Ishikawa (cell line): ENCODE measurements at regions not wholly inside any gene's neighbourhood (a gene's known extent, or its start where the extent isn't known, plus 50 kb on each side); places are given as distances from the start of the nearest gene placed in this dataset.

Experiments
- CEBPB ChIP-seq: IDR thresholded peaks from 2 replicates; pipeline ENCODE4 v1.6.1; 2012
- CREB1 ChIP-seq: IDR thresholded peaks from 2 replicates; pipeline ENCODE4 v1.6.1; 2012; ENCODE audit warnings: low read depth
- EGR1 ChIP-seq: IDR thresholded peaks from 2 replicates; pipeline ENCODE4 v1.6.1; 2012
- EP300 ChIP-seq: IDR thresholded peaks from 2 replicates; pipeline ENCODE4 v1.6.1; 2012; ENCODE audit warnings: borderline replicate concordance
- FOXM1 ChIP-seq: IDR thresholded peaks from 2 replicates; pipeline ENCODE4 v1.6.1; 2012; ENCODE audit warnings: low read depth, borderline replicate concordance
- NFIC ChIP-seq: IDR thresholded peaks from 2 replicates; pipeline ENCODE4 v1.6.1; 2012
- RAD21 ChIP-seq: IDR thresholded peaks from 2 replicates; pipeline ENCODE4 v1.6.1; 2012; ENCODE audit warnings: low read depth
- TAF1 ChIP-seq: IDR thresholded peaks from 2 replicates; pipeline ENCODE4 v1.6.1; 2012; ENCODE audit warnings: low read depth, mild to moderate bottlenecking
- TCF12 ChIP-seq: IDR thresholded peaks from 2 replicates; pipeline ENCODE4 v1.6.1; 2012; ENCODE audit warnings: low read depth
- TEAD4 ChIP-seq: IDR thresholded peaks from 2 replicates; pipeline ENCODE4 v1.6.1; 2012
- YY1 ChIP-seq: IDR thresholded peaks from 2 replicates; pipeline ENCODE4 v1.6.1; 2012; ENCODE audit warnings: low read depth
- ZBTB7A ChIP-seq: IDR thresholded peaks from 2 replicates; pipeline ENCODE4 v1.6.1; 2012; ENCODE audit warnings: low read depth
- TF ChIP-seq, protein P1 (sequence below): IDR thresholded peaks from 2 replicates; pipeline ENCODE4 v1.6.1; 2012
- TF ChIP-seq, protein P2 (sequence below): IDR thresholded peaks from 2 replicates; pipeline ENCODE4 v1.6.1; 2012
- TF ChIP-seq, protein P3 (sequence below): IDR thresholded peaks from 2 replicates; pipeline ENCODE4 v1.6.1; 2012; ENCODE audit warnings: low read depth, mild to moderate bottlenecking

DNA sequence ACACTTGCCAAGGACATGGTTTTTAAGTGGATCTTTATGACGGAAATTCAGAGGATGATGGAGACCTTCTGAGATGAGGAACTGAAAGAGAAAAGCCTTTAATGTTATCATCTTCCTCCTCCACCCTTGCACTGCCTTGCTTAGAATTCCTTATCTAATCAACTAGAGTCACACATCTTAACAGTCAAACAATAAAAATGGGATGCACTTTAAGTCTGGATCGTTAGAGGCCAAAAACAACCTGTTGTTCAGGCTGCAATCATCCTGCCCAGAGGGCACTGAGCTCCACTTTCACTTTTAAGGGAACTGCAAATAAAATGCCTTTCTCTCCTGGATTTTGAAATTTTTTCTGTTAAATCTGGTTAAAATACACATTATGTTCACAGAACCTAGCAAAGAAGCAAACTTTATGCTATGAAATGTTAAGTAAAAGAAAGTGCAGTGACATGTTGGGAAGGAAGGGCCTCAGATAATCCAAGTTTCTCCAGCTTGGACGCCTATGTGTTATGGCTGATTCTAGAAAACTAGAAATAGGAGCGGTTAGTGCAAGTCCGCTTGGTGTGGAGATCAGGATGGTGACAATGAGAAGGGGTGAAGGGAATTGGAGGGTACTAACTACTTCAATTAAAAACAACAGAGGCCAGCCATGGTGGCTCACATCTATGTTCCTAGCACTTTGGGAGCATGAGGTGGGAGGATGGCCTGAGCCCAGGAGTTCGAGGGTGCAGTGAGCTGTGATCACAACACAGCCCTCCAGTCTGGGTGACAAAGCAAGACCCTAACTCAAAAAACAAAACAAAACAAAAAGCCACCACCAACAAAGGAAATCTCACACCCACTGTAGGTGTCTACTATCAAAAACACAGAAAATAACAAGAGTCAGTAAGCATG is 66.4 kb upstream of the KIF13A start:
- TF ChIP-seq TAF1 (no peak), CREB1 (no peak), CEBPB (no peak), TEAD4 (no peak), YY1 (no peak), EP300 (no peak)

DNA sequence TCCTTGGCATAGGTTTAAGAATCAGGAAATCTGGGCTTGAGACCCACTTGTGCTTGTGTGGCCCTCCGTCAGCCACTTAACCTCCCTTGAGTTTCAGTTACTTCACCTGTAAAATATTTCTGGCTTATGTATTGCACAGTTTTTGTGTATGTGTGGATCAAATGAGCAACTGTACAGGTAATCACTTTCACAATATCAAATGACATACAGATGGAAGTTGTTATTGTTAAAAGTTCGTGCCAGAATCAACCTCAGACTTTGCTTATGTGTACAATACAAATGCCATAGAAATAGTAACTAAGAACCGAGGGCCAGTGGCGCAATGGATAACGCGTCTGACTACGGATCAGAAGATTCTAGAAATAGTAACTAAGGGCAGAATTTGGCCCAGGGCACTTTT is 65.6 kb upstream of the KIF13A start:
- no peak for TF ChIP-seq CREB1
- TF ChIP-seq TCF12: no peak
- TF ChIP-seq, protein P1, sequence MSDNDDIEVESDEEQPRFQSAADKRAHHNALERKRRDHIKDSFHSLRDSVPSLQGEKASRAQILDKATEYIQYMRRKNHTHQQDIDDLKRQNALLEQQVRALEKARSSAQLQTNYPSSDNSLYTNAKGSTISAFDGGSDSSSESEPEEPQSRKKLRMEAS: no peak
- no peak for TF ChIP-seq EP300
- TF ChIP-seq RAD21: no peak
- no peak for TF ChIP-seq FOXM1
- TF ChIP-seq, protein P2, sequence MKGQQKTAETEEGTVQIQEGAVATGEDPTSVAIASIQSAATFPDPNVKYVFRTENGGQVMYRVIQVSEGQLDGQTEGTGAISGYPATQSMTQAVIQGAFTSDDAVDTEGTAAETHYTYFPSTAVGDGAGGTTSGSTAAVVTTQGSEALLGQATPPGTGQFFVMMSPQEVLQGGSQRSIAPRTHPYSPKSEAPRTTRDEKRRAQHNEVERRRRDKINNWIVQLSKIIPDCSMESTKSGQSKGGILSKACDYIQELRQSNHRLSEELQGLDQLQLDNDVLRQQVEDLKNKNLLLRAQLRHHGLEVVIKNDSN: no peak
- no peak for TF ChIP-seq EGR1
- no peak for TF ChIP-seq NFIC

DNA sequence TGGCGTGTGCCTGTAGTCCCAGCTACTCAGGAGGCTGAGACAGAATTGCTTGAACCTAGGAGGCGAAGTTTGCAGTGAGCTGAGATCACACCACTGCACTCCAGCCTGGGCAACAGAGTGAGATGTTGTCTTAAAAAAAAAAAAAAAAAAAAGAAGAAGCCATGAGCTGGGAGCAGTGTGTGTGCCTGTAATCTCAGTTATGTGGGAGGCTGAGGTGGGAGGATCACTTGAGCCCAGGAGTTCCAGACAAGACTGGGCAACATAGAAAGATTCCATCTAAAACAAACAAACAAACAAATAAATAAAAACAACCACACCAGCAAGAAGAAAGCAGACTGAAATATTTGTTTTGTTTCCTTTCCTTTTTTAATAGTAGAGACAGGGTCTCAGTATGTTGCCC is 62.2 kb upstream of the KIF13A start:
- TF ChIP-seq TEAD4 (no peak), CREB1 (no peak), NFIC (no peak), TAF1 (no peak), EP300 (no peak), RAD21 (no peak), ZBTB7A (no peak), EGR1 (no peak), TCF12 (no peak), YY1 (no peak), FOXM1 (no peak)
- TF ChIP-seq, protein P3, sequence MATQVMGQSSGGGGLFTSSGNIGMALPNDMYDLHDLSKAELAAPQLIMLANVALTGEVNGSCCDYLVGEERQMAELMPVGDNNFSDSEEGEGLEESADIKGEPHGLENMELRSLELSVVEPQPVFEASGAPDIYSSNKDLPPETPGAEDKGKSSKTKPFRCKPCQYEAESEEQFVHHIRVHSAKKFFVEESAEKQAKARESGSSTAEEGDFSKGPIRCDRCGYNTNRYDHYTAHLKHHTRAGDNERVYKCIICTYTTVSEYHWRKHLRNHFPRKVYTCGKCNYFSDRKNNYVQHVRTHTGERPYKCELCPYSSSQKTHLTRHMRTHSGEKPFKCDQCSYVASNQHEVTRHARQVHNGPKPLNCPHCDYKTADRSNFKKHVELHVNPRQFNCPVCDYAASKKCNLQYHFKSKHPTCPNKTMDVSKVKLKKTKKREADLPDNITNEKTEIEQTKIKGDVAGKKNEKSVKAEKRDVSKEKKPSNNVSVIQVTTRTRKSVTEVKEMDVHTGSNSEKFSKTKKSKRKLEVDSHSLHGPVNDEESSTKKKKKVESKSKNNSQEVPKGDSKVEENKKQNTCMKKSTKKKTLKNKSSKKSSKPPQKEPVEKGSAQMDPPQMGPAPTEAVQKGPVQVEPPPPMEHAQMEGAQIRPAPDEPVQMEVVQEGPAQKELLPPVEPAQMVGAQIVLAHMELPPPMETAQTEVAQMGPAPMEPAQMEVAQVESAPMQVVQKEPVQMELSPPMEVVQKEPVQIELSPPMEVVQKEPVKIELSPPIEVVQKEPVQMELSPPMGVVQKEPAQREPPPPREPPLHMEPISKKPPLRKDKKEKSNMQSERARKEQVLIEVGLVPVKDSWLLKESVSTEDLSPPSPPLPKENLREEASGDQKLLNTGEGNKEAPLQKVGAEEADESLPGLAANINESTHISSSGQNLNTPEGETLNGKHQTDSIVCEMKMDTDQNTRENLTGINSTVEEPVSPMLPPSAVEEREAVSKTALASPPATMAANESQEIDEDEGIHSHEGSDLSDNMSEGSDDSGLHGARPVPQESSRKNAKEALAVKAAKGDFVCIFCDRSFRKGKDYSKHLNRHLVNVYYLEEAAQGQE: no peak
- TF ChIP-seq, protein P1: no peak

DNA sequence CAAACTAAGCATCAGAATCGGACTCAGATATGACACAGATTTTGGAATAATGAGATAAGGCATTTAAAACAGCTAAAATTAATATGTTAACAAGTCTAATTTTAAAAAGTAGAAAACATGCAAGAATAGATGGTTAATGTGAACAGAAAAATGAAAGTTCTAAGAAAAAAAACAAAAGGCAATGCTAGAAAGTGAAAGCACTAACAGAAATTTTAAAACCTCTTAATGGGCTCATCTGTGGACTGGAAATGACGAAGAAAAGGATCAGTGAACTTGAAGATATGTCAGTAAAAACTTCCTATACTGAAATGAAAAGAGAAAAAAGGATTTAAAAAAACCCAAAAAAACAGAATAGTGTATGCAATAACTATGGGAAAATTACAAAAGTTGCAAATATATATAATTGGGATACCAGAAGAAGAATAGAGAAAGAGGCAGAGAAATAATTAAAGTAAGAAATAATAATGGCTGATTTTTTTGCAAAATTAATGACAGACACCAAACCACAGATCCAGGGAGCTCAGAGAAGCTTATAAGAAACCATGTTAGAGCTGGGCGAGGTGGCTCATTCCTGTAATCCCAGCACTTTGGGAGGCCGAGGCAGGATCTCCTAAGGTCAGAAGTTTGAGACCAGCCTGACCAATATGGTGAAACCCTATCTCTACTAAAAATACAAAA is 61.7 kb upstream of the KIF13A start:
- TF ChIP-seq NFIC (no peak), TCF12 (no peak), YY1 (no peak), CREB1 (no peak), EGR1 (no peak), RAD21 (no peak), EP300 (no peak), TAF1 (no peak), FOXM1 (no peak), ZBTB7A (no peak), TEAD4 (no peak), CEBPB (no peak)
- TF ChIP-seq, protein P3: no peak
- TF ChIP-seq, protein P2: no peak
- TF ChIP-seq, protein P1: no peak

DNA sequence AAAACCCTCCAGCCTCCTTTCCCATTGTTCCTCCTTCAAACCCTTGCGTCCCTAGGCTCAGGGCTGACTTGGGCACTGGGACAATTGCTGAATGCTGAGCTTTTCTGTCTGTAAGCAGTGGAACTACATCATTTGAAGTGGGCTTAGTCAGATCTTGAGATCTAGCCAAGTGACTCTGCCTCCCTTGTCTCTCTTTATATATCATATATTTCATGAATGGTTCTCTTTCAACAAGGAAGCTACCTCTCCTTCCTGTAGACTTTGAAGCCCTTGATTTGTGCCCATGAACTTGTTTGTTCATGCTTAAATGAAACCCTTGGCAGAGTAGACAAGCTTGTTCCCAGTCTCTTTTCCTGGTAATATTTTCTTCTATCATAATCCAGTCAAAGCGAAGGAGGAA is 60.0 kb upstream of the KIF13A start:
- TF ChIP-seq EP300: no peak
- TF ChIP-seq CEBPB: no peak
- no peak for TF ChIP-seq NFIC
- TF ChIP-seq ZBTB7A: no peak
- no peak for TF ChIP-seq TEAD4
- TF ChIP-seq, protein P3: no peak
